HG03521 (cell line): ENCODE measurements at regions not wholly inside any gene's neighbourhood (a gene's known extent, or its start where the extent isn't known, plus 50 kb on each side); places are given as distances from the start of the nearest gene placed in this dataset.
"Not testable (repeated sequence)": the region's sequence is repeated elsewhere in the genome, so short reads cannot be mapped to it uniquely, and the experiment has no call there.

Experiments
- ATAC-seq: cut with Tn5 transposase; IDR thresholded peaks from one replicate; pipeline ENCODE4 v1.9.1; 2021; ENCODE audit warnings: mild to moderate bottlenecking, moderate library complexity; ENCODE audit not compliant: unreplicated experiment

GRCh38 chr10:55519264-55519663 lies 718.2 kb upstream of the PCDH15 start:
- no peak for ATAC-seq

DNA sequence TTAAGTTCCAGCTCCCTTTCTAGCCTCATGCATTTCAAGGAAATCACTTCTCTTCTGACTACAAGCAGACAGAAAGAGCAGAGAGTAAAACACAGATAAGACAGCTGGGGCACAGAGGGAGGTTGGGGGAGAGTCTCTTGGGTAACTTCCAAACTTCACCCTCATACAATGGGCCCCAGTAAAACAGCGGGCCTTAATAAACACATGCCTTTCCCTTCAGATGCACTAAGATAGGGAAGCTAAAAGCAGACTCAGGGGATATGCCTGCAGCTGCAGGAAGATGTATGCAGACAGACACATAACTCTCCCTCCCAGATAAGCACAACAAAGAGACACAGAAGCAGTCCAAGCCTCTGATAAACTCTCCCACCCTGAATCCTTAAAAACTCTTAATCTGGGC lies 717.4 kb upstream of the PCDH15 start:
- ATAC-seq, result not testable (repeated sequence)

GRCh38 chr10:55509168-55509567 lies 708.1 kb upstream of the PCDH15 start:
- no peak for ATAC-seq

GRCh38 chr10:55500931-55501559 lies 700.0 kb upstream of the PCDH15 start:
- peak; percentile 91 for ATAC-seq

- ATAC-seq, result no peak
These were observed 697.0 kb upstream of the PCDH15 start for GRCh38 chr10:55497893-55498499.

DNA sequence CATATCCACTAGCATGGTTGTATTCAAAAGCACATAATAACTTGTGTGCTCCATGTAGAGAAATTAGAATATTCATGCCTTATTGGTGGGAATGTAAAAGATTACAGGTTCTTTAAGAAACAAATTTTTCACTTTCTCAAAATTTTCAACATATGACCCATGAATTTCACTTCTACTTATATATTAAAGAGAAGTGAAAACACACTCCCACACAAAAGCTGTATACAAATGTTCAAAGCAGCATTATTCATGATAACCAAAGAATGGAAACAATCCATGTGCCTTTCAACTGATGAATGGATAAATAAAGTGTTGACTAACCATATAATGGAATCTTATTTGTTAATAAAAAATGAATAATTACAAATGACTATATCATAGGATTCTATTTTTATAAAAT lies 694.5 kb upstream of the PCDH15 start:
- peak; percentile 59 for ATAC-seq

GRCh38 chr10:55491712-55492111 lies 690.7 kb upstream of the PCDH15 start:
- no peak for ATAC-seq

DNA sequence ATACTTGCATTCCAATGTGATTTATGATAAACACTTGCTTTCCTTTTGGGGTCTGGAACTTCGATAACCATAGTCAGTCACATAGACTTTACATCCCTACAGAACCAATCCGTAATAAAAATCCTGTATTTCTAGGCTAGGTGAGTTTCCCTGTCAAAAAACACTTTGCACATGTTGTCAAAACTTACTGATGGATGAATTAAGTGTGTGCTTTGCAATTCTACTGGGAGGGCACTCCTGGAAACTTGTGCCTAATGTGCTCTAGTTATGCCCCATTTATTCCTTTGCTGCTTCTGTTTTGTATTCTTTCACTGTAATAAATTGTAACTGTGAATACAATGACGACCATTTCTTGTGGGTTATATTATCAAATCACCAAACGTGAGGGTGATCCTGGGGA lies 684.8 kb upstream of the PCDH15 start:
- ATAC-seq, result no peak

- no peak for ATAC-seq
These were observed 675.1 kb upstream of the PCDH15 start for GRCh38 chr10:55476129-55476528.

GRCh38 chr10:55474258-55474657 lies 673.2 kb upstream of the PCDH15 start:
- ATAC-seq, result no peak

DNA sequence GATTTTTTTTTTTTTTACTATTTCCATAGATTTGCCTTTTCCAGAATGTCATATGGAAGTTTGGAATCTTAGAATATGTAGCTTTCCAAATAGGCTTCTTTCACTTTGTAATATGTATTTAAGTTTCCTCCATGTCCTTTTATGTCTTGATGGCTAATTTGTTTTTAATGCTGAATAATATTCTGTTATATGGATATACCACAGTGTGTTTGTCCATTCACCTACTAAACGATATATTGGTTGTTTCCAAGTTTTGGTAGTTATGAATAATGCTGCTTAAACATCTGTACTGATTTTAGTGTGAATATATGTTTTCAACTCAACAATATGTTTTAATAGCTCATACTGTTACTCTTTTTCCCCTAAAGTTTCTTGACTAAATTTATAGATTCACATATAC lies 669.8 kb upstream of the PCDH15 start:
- ATAC-seq, result no peak

DNA sequence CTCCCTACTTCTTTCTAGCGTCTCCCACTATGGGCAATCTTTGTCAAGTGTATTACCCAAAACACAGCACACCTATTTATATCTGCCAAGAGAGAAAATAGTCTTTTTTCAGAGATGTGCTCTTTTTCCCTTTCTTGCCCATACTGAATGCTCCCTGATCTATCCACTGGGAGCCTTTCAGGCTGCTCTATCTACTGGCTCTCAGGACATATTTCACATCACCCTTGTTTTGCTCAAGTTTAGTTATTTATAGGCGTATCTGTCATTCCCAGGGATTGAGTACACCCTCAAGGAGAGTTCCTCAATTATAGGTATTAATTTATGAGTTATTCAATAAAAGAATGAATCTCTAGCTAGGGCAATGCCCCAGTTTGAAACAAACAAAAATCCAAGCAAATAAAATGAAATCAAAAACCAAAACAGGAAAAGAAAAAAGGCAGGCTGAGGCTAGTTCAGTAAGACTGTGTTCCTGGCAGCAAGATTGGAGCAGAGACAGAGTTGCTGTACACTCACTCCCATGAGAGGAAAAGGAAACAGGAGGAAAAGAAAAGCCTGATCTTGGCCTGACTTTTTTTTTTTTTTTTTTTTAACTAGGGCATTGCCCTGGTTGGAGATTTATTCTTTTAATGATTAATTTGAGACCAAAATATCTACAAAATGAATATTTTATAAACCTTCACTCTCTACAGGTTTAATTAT lies 665.9 kb upstream of the PCDH15 start:
- ATAC-seq, result no peak

DNA sequence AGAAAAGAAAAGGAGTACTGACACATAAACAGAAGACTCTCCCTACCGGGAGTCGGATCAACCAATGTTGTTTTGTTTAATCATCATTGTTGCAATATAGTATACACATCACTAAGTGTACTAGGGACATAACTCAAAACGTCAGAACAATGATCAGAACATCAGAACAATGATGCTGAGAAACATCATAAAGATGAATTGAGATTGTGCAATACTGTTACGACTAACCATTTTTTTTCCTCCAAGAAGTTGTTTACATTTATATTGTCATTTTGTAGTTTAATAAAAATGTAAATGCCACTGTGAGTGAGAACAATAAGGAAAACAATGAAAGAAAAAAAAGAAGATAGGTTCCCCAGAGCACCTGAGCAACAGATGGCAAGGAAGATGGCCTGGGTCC lies 663.1 kb upstream of the PCDH15 start:
- no peak for ATAC-seq

GRCh38 chr10:55460008-55460407 lies 659.0 kb upstream of the PCDH15 start:
- ATAC-seq, result no peak

GRCh38 chr10:55449981-55450380 lies 649.0 kb upstream of the PCDH15 start:
- ATAC-seq, result no peak

GRCh38 chr10:55446441-55447002 lies 645.5 kb upstream of the PCDH15 start:
- no peak for ATAC-seq

DNA sequence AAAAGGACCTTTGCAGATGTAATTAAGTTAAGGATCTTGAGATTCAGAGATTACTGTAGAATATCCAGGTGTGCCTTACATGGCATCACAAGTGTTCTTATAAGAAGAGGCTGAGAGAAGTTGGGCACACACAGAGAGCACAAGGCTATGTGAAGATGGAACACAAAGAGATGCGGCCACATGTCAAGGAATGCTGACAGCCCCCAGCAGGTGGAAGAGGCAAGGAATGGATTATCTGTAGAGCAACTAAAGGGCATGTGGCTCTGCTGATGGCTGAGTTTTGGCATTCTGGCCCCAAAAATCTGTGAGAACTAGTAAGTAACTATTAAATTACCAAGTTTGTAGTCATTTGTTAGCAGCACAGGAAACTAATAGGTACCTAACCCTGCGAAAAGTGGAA lies 640.7 kb upstream of the PCDH15 start:
- no peak for ATAC-seq

DNA sequence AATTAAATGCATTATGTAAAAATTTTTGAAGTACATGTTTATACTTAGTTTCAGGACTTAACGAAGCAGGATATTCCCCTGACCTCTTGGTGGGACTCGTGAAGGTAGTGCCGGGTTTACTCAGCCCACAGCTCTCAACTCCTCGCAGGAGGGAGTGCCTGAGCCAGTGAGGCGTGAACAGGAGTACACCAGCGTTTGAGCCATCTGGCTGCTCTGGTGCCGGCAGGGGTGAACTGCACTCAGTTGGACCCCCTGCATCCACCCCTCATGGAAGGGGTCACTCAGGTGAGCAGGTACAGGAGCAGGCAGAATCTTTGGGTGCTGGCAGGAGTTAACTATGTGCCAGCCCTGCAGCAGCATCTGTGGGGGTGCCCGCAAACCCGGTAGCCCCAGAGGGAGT lies 625.1 kb upstream of the PCDH15 start:
- no peak for ATAC-seq

- ATAC-seq, result no peak
These were observed 609.4 kb upstream of the PCDH15 start for GRCh38 chr10:55410415-55410885.

GRCh38 chr10:55404094-55404493 lies 603.1 kb upstream of the PCDH15 start:
- ATAC-seq, result no peak

- ATAC-seq, result no peak
These were observed 599.2 kb upstream of the PCDH15 start for GRCh38 chr10:55400075-55400849.
